ENCODE measurements at regions not wholly inside any gene's neighbourhood (a gene's known extent, or its start where the extent isn't known, plus 50 kb on each side); places are given as distances from the start of the nearest gene placed in this dataset.

GRCh38 chr1:168437821-168438220, 106.0 kb downstream of the XCL2 start:
- Histone ChIP-seq H3K27me3 (no peaks in the 10 kb centered on the region), H3K36me3 (no peaks in the 10 kb centered on the region), H3K9me3 (no peaks in the 10 kb centered on the region), H3K4me3 (no peak overlapping the region), H3K27ac (no peak overlapping the region), H3K4me1 (peaks cover 0 to 9% (median 5%) of the 10 kb centered on the region in 4 donors)
- WGBS, 2 donors, result 77 to 85% methylated on average over 4 to 6 of the region's 6 CpGs
- no peak for DNase-seq
- TF ChIP-seq CTCF (IDR thresholded peaks at IDR 0.05) (no peak), POLR2AphosphoS5 (IDR thresholded peaks at IDR 0.05) (no peak), EP300 (IDR thresholded peaks at IDR 0.05) (no peak), POLR2A (IDR thresholded peaks at IDR 0.05) (no peak)
- no peak for ATAC-seq (ENCODE audit: low FRiP score in 2 of 2)

DNA sequence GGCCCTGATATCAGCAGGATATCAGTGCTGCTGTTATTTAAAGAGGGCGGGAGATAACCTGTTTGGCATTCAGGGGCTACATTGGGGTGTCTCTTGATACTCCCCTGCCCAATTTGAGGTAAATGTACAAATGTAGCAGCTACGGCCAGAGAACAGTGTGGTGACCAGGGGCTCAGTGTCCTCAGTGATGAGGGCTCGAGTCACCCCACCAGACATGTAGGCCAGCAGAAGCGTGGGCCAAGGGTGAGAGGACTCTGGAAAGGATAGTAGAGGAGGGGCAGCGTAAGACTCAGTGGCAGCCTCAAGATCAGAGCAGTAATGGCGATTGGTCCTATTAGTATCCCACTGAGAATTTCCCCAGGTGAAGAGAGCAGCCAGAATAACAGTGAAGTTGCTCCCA, 108.4 kb downstream of the XCL2 start:
- no peak for ATAC-seq (ENCODE audit: low FRiP score in 2 of 2)
- TF ChIP-seq POLR2A (IDR thresholded peaks at IDR 0.05), result no peak
- no peak for TF ChIP-seq EP300 (IDR thresholded peaks at IDR 0.05)
- TF ChIP-seq POLR2AphosphoS5 (IDR thresholded peaks at IDR 0.05), result no peak
- no peak for TF ChIP-seq CTCF (IDR thresholded peaks at IDR 0.05)
- WGBS, 2 donors, result 88 to 97% methylated on average over 6 of the region's 6 CpGs

DNA sequence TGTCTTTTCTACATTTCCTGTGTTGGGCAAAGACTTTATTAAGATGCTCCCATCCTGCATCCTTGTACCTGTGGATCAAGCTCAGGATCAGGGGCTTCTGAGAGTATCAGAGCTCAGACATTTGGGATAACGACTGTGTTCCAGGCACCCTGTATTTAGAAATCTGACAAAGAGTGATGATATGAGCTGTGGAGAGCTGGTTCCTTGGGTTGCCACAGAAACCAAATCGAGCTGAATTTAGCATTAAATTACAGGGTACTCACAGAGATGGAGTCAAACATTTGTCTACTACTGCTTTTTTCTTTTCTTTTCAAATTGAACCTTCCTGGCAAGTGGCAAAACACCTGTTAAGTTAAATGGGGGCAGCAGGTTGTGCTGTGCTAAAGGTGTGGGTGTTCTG, 110.6 kb downstream of the XCL2 start:
- ATAC-seq (ENCODE audit: low FRiP score in 2 of 2) (no peak), DNase-seq (no peak)
- no peaks in the 10 kb centered on the region for H3K27me3 ChIP-seq
- H3K36me3 ChIP-seq, result no peaks in the 10 kb centered on the region
- no peaks in the 10 kb centered on the region for H3K4me1 ChIP-seq
- no peaks in the 10 kb centered on the region for H3K9me3 ChIP-seq
- no peak for TF ChIP-seq EP300 (IDR thresholded peaks at IDR 0.05)
- TF ChIP-seq POLR2AphosphoS5 (IDR thresholded peaks at IDR 0.05), result no peak
- TF ChIP-seq POLR2A (IDR thresholded peaks at IDR 0.05), result no peak
- TF ChIP-seq CTCF (IDR thresholded peaks at IDR 0.05), result no peak
- H3K4me3 ChIP-seq, result no peak overlapping the region
- 63 to 88% methylated on average over 2 of the region's 2 CpGs for WGBS, 2 donors
- H3K27ac ChIP-seq, result no peak overlapping the region

More for the DNA sequence above, 108.4 kb downstream of the XCL2 start:
- H3K9me3 ChIP-seq, result no peaks in the 10 kb centered on the region
- H3K4me3 ChIP-seq, result no peak overlapping the region
- H3K27me3 ChIP-seq, result no peaks in the 10 kb centered on the region
- no peak for DNase-seq
- no peaks in the 10 kb centered on the region for H3K36me3 ChIP-seq
- H3K27ac ChIP-seq, result no peak overlapping the region
- peaks cover 0 to 9% (median 5%) of the 10 kb centered on the region in 4 donors for H3K4me1 ChIP-seq

DNA sequence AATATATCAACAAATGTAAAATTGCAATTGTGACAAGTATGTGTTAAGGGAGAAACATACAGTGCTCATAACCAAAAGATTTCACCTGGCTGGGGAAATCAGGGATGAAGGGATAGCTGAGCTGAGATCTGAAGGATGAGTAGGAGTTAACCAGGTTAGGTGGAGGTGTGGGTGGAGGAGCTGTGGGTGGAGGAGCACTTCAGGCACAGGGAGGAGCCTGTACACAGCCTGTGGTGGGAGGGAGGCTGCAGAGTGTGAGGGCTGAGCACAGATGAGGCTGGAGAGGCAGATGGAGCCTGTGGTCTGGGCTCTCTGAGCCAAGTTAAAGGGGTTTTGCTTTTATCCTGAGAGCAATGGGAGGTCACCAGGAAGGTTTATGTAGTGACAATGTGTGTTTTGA, 111.9 kb downstream of the XCL2 start:
- ATAC-seq (ENCODE audit: low FRiP score in 2 of 2) (no peak), DNase-seq (no peak)
- no peaks in the 10 kb centered on the region for H3K4me1 ChIP-seq
- no peaks in the 10 kb centered on the region for H3K36me3 ChIP-seq
- no peak overlapping the region for H3K4me3 ChIP-seq
- no peak overlapping the region for H3K27ac ChIP-seq
- no peaks in the 10 kb centered on the region for H3K27me3 ChIP-seq
- H3K9me3 ChIP-seq, result no peaks in the 10 kb centered on the region
- TF ChIP-seq CTCF (IDR thresholded peaks at IDR 0.05) (no peak), POLR2A (IDR thresholded peaks at IDR 0.05) (no peak), EP300 (IDR thresholded peaks at IDR 0.05) (no peak), POLR2AphosphoS5 (IDR thresholded peaks at IDR 0.05) (no peak)

DNA sequence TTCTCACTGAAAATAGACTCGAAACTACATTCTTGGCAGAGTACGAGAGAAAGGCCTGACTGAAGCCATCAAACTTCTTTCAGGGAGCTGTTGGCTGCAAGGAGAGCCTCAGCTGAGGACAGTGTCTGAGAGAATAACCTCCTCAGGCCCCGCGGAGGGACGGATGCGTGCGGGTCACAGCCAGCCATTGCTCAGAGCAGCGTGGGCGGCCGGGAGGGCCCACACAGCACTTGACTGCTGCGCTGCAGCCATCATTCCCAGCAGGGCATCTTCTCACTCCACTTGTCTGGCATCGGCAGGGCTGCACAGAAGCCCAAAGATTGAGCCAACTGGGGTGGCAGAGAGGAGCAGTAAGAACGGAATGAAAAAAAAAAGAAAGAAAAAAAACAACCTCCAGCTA, 113.5 kb downstream of the XCL2 start:
- no peak overlapping the region for H3K4me3 ChIP-seq
- WGBS, 2 donors, result 82 to 88% methylated on average over 9 to 13 of the region's 13 CpGs
- DNase-seq (peak in 1 of 2 donors; percentile 72), ATAC-seq (ENCODE audit: low FRiP score in 2 of 2) (no peak)
- H3K4me1 ChIP-seq, result no peaks in the 10 kb centered on the region
- no peaks in the 10 kb centered on the region for H3K36me3 ChIP-seq
- H3K27ac ChIP-seq, result no peak overlapping the region
- H3K9me3 ChIP-seq, result no peaks in the 10 kb centered on the region
- no peak for TF ChIP-seq POLR2A (IDR thresholded peaks at IDR 0.05)
- TF ChIP-seq CTCF (IDR thresholded peaks at IDR 0.05), result no peak
- no peak for TF ChIP-seq EP300 (IDR thresholded peaks at IDR 0.05)
- TF ChIP-seq POLR2AphosphoS5 (IDR thresholded peaks at IDR 0.05), result no peak
- no peaks in the 10 kb centered on the region for H3K27me3 ChIP-seq

Data from upper lobe of left lung (tissue), 6 donors.